ENCODE measurements at regions not wholly inside any gene's neighbourhood (a gene's known extent, or its start where the extent isn't known, plus 50 kb on each side); places are given as distances from the start of the nearest gene placed in this dataset.

DNA sequence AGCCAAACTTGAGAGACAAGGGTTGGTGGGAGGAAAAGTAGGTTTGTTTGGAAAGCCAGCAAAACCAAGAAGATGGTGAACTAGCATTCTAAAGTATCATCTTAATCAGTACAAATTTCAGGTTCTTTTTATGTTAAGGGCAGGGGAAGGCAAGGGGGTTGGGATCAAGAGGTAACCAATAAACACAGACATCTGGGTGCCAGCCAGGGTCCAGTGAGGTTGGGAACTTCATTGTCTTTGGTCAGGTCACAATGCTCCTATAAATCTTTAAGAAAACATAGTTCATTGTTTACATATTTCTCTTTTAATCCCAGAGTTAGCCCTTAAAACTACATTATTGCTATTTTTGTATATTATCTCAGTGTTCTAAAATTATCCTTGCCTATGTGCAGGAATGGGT, 126.2 kb upstream of the NR5A2 start:
- TF ChIP-seq, protein P1, sequence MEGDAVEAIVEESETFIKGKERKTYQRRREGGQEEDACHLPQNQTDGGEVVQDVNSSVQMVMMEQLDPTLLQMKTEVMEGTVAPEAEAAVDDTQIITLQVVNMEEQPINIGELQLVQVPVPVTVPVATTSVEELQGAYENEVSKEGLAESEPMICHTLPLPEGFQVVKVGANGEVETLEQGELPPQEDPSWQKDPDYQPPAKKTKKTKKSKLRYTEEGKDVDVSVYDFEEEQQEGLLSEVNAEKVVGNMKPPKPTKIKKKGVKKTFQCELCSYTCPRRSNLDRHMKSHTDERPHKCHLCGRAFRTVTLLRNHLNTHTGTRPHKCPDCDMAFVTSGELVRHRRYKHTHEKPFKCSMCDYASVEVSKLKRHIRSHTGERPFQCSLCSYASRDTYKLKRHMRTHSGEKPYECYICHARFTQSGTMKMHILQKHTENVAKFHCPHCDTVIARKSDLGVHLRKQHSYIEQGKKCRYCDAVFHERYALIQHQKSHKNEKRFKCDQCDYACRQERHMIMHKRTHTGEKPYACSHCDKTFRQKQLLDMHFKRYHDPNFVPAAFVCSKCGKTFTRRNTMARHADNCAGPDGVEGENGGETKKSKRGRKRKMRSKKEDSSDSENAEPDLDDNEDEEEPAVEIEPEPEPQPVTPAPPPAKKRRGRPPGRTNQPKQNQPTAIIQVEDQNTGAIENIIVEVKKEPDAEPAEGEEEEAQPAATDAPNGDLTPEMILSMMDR (IDR thresholded peaks at IDR 0.05; ENCODE audit: insufficient read depth, low read length, poor library complexity, severe bottlenecking): no peak
- no peak for DNase-seq (ENCODE audit: extremely low read depth, insufficient read length)
- Histone ChIP-seq H3K27me3 (replicated peaks; ENCODE audit: control insufficient read depth, insufficient read depth, low read length) (0 out of 2 replicates have a peak, but pooled peaks cover 1% of the 10 kb centered on the region), H3K4me3 (replicated peaks; ENCODE audit: low read depth, low read length) (no peak overlapping the region), H3K36me3 (ENCODE audit: control insufficient read depth, insufficient read depth, low read length) (no peaks in the 10 kb centered on the region)

DNA sequence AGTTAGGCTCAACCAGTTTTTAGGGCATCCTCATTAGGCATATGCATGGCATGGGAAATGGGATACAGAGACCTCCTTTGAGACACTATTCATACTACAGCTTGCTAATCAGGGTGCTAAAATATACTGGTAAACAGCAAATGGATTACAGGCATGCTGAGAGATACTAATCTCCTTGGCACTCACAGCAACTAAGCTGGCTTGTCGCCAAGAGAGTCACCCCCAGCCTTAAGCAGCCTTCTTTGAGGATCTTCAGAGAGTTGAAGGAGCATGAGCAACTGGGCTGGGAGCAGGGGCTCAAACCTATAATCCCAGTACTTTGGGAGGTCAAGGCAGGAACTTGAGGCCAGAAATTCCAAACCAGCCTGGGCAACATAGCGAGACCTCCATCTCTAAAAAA, 120.1 kb upstream of the NR5A2 start:
- Histone ChIP-seq H3K27me3 (replicated peaks; ENCODE audit: control insufficient read depth, insufficient read depth, low read length) (no peaks in the 10 kb centered on the region), H3K4me3 (replicated peaks; ENCODE audit: low read depth, low read length) (no peak overlapping the region), H3K36me3 (ENCODE audit: control insufficient read depth, insufficient read depth, low read length) (no peaks in the 10 kb centered on the region)
- TF ChIP-seq, protein P1 (IDR thresholded peaks at IDR 0.05; ENCODE audit: insufficient read depth, low read length, poor library complexity, severe bottlenecking): no peak
- DNase-seq (ENCODE audit: extremely low read depth, insufficient read length): no peak

DNA sequence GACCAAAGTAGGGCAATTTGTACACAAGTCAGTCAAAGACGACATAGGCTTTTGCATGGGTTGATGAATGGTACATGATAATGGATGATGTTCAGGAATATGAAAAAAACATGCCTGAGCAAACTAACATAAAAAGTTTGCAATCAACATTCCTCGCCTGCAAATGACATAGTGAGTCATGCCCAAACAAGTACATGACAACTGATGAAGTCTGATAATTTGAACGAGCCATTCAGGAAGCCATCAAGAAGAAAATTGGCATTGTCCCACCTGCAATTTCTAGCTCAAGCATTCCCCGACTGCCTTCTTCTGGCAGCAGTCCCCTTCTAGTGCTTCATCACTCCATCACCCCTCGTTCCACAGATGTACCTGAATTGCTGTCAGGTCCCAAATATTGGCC, 118.4 kb upstream of the NR5A2 start:
- TF ChIP-seq, protein P1 (IDR thresholded peaks at IDR 0.05; ENCODE audit: insufficient read depth, low read length, poor library complexity, severe bottlenecking): no peak
- Histone ChIP-seq H3K4me3 (replicated peaks; ENCODE audit: low read depth, low read length) (no peak overlapping the region), H3K36me3 (ENCODE audit: control insufficient read depth, insufficient read depth, low read length) (no peaks in the 10 kb centered on the region), H3K27me3 (replicated peaks; ENCODE audit: control insufficient read depth, insufficient read depth, low read length) (no peaks in the 10 kb centered on the region)
- DNase-seq (ENCODE audit: extremely low read depth, insufficient read length): no peak

DNA sequence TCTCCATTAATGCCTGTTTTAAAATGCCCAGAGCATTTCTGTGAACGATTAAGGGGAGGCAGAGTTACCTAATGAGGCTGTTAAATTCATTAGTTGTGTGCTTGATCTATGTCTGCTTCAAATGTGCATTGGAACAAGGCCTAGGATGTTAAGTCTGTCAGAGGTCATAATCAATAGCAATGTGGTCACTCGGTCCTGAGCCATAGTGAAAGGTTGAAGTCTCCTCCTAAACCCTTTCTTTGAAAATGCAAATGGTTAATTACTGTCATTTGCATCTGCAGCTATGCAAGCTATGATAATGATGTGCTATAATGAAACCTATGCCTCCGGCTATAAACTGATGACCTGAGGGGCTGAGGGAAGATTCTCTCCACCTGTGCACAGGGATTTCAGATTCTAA, 114.2 kb upstream of the NR5A2 start:
- H3K27me3 ChIP-seq (replicated peaks; ENCODE audit: control insufficient read depth, insufficient read depth, low read length): no peaks in the 10 kb centered on the region

DNA sequence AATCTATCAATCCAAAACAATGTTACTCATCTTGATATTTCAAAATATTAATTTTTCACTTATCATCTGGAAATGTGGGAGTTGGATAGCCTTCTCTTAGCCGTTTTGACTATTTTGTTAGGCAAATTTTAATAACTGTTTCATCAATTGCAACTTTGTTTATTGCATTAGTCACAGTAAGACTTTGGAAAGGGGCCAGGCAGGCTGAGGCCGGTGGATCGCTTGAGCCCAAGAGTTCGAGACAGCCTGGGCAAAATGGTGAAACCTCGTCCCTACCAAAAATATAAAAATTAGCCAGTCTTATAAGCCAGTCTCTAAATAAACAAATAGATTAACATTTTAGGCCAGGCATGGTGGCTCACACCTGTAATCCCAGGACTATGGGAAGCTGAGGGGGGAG, 113.0 kb upstream of the NR5A2 start:
- TF ChIP-seq, protein P1 (IDR thresholded peaks at IDR 0.05; ENCODE audit: insufficient read depth, low read length, poor library complexity, severe bottlenecking): no peak

More for the DNA sequence above, 114.2 kb upstream of the NR5A2 start:
- TF ChIP-seq, protein P1 (IDR thresholded peaks at IDR 0.05; ENCODE audit: insufficient read depth, low read length, poor library complexity, severe bottlenecking): no peak
- no peak for DNase-seq (ENCODE audit: extremely low read depth, insufficient read length)
- Histone ChIP-seq H3K36me3 (ENCODE audit: control insufficient read depth, insufficient read depth, low read length) (no peaks in the 10 kb centered on the region), H3K4me3 (replicated peaks; ENCODE audit: low read depth, low read length) (no peak overlapping the region)

DNA sequence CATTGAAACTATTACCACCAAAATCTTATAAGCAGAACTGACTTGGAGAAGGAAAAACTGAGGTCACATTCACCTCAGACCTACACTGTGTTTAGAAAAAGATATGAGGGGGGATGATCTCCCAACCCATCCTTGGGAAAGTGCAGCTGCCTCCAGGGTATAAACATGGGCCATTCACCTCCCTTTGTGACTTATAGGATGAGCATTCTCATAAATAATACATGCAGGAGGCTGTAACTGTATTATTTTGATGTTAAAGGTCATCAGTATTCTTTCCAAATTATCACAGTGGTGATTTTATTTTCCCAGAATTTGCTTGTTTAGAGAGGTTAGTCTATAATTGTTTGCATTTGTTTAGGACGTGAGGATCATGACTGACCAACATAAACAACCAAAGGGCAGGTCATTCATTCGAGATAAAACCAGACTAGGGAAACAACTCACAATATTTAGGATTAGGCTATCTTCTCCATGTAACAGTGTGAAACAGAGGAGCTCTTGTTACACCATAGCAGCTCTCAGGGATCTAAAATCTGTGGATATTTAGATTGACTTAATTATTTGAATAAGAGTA, 109.2 kb upstream of the NR5A2 start:
- Histone ChIP-seq H3K4me3 (replicated peaks; ENCODE audit: low read depth, low read length) (no peak overlapping the region), H3K27me3 (replicated peaks; ENCODE audit: control insufficient read depth, insufficient read depth, low read length) (no peaks in the 10 kb centered on the region), H3K36me3 (ENCODE audit: control insufficient read depth, insufficient read depth, low read length) (no peaks in the 10 kb centered on the region)
- TF ChIP-seq, protein P1 (IDR thresholded peaks at IDR 0.05; ENCODE audit: insufficient read depth, low read length, poor library complexity, severe bottlenecking): no peak
- DNase-seq (ENCODE audit: extremely low read depth, insufficient read length): no peak

More for the DNA sequence above, 113.0 kb upstream of the NR5A2 start:
- H3K27me3 ChIP-seq (replicated peaks; ENCODE audit: control insufficient read depth, insufficient read depth, low read length): no peaks in the 10 kb centered on the region
- no peak for DNase-seq (ENCODE audit: extremely low read depth, insufficient read length)
- H3K36me3 ChIP-seq (ENCODE audit: control insufficient read depth, insufficient read depth, low read length): no peaks in the 10 kb centered on the region
- no peak overlapping the region for H3K4me3 ChIP-seq (replicated peaks; ENCODE audit: low read depth, low read length)

Data from GM06990 (cell line).